H9 (cell line): ENCODE measurements at regions not wholly inside any gene's neighbourhood (a gene's known extent, or its start where the extent isn't known, plus 50 kb on each side); places are given as distances from the start of the nearest gene placed in this dataset.

Experiments
- DNase-seq: peaks from one replicate; pipeline ENCODE4 v3.0.0-alpha.2; 2017
- H2AFZ ChIP-seq: one replicate; pipeline ENCODE4 v1.6.1; 2013; ENCODE audit warnings: mild to moderate bottlenecking, low read length, control low read depth, moderate library complexity
- H2AK5ac ChIP-seq: 2 replicates; pipeline ENCODE4 v1.6.1; 2013; ENCODE audit warnings: low read length, control low read depth, mixed read lengths; ENCODE audit not compliant: insufficient read length
- H2BK120ac ChIP-seq: one replicate; pipeline ENCODE4 v1.6.1; 2013; ENCODE audit warnings: low read depth, mild to moderate bottlenecking, low read length, control low read depth, inconsistent platforms; ENCODE audit not compliant: poor library complexity, severe bottlenecking
- H2BK12ac ChIP-seq: 2 replicates; pipeline ENCODE4 v1.6.1; 2013; ENCODE audit warnings: low read length, control low read depth, mixed read lengths, low read depth; ENCODE audit not compliant: insufficient read length
- H2BK15ac ChIP-seq: 2 replicates; pipeline ENCODE4 v1.6.1; 2013; ENCODE audit warnings: low read depth, low read length, control low read depth
- H2BK20ac ChIP-seq: one replicate; pipeline ENCODE4 v1.6.1; 2013; ENCODE audit warnings: low read depth, mild to moderate bottlenecking, low read length, control low read depth, inconsistent platforms; ENCODE audit not compliant: poor library complexity, severe bottlenecking
- H2BK5ac ChIP-seq: 2 replicates; pipeline ENCODE4 v1.6.1; 2013; ENCODE audit warnings: low read length, control low read depth, mixed read lengths; ENCODE audit not compliant: insufficient read length
- H3K14ac ChIP-seq: 2 replicates; pipeline ENCODE4 v1.6.1; 2013; ENCODE audit warnings: low read length, control low read depth; ENCODE audit not compliant: insufficient read depth
- H3K18ac ChIP-seq: 2 replicates; pipeline ENCODE4 v1.6.1; 2013; ENCODE audit warnings: low read depth, mild to moderate bottlenecking, mixed read lengths, low read length, control low read depth; ENCODE audit not compliant: insufficient read length
- H3K23ac ChIP-seq: 2 replicates; pipeline ENCODE4 v1.6.1; 2013; ENCODE audit warnings: low read length, control low read depth, mixed read lengths, low read depth; ENCODE audit not compliant: insufficient read length
- H3K23me2 ChIP-seq: 2 replicates; pipeline ENCODE4 v1.6.1; 2013; ENCODE audit warnings: low read depth, mild to moderate bottlenecking, mixed read lengths, low read length, control low read depth; ENCODE audit not compliant: insufficient read length, poor library complexity, severe bottlenecking
- H3K27ac ChIP-seq: 2 replicates; pipeline ENCODE4 v1.5.1; 2013; ENCODE audit warnings: low read length, control low read depth, mixed read lengths, low read depth; ENCODE audit not compliant: insufficient read length
- H3K27me3 ChIP-seq: 2 replicates; pipeline ENCODE4 v1.6.1; 2013; ENCODE audit warnings: low read length, control low read depth, inconsistent platforms; ENCODE audit not compliant: insufficient read depth
- H3K4ac ChIP-seq: 2 replicates; pipeline ENCODE4 v1.6.1; 2013; ENCODE audit warnings: low read depth, mild to moderate bottlenecking, control low read depth, inconsistent platforms, low read length, moderate library complexity
- H3K4me1 ChIP-seq: 2 replicates; pipeline ENCODE4 v1.6.1; 2013; ENCODE audit warnings: low read length, control low read depth, inconsistent platforms; ENCODE audit not compliant: insufficient read depth
- H3K4me2 ChIP-seq: 2 replicates; pipeline ENCODE4 v1.6.1; 2013; ENCODE audit warnings: low read length, control low read depth, mixed read lengths; ENCODE audit not compliant: insufficient read length, insufficient read depth
- H3K56ac ChIP-seq: 2 replicates; pipeline ENCODE4 v1.6.1; 2013; ENCODE audit warnings: low read depth, mild to moderate bottlenecking, mixed read lengths, low read length, control low read depth; ENCODE audit not compliant: insufficient read length
- H3K79me1 ChIP-seq: 2 replicates; pipeline ENCODE4 v1.6.1; 2013; ENCODE audit warnings: low read depth, mild to moderate bottlenecking, moderate library complexity, low read length, control low read depth, inconsistent platforms; ENCODE audit not compliant: insufficient read depth, poor library complexity, severe bottlenecking
- H3K79me2 ChIP-seq: 2 replicates; pipeline ENCODE4 v1.6.1; 2013; ENCODE audit warnings: low read length, control low read depth, inconsistent platforms; ENCODE audit not compliant: insufficient read depth
- H3K9ac ChIP-seq: 2 replicates; pipeline ENCODE4 v1.6.1; 2013; ENCODE audit warnings: low read length, control low read depth, mixed read lengths; ENCODE audit not compliant: insufficient read length; ENCODE audit errors: extremely low read depth
- H3K9me3 ChIP-seq: one replicate; pipeline ENCODE4 v1.6.1; 2013; ENCODE audit warnings: low read depth, low read length, inconsistent platforms; ENCODE audit not compliant: control insufficient read depth
- H3T11ph ChIP-seq: one replicate; pipeline ENCODE4 v1.6.1; 2013; ENCODE audit warnings: mild to moderate bottlenecking, low read length, control low read depth, inconsistent platforms
- H4K20me1 ChIP-seq: one replicate; pipeline ENCODE4 v1.6.1; 2013; ENCODE audit not compliant: control insufficient read depth, insufficient read length, insufficient read depth
- H4K5ac ChIP-seq: 2 replicates; pipeline ENCODE4 v1.6.1; 2013; ENCODE audit warnings: low read depth, mild to moderate bottlenecking, mixed read lengths, low read length, control low read depth; ENCODE audit not compliant: insufficient read length
- H4K8ac ChIP-seq: replicated peaks from 2 replicates; pipeline ENCODE4 v1.6.1; 2013; ENCODE audit warnings: low read length, control low read depth, mixed read lengths, low read depth; ENCODE audit not compliant: insufficient read length
- H4K91ac ChIP-seq: 2 replicates; pipeline ENCODE4 v1.6.1; 2013; ENCODE audit warnings: low read depth, mild to moderate bottlenecking, moderate library complexity, mixed read lengths, low read length, control low read depth; ENCODE audit not compliant: insufficient read length
- H3K27ac Mint-ChIP-seq, 3 experiments: 2 replicates in 2 of 3; 3 replicates in 1 of 3; pipeline ENCODE4 v1.8.0; 2020 to 2021; ENCODE audit warnings: mixed read lengths in 3 of 3, mild to moderate bottlenecking in 1 of 3, moderate library complexity in 1 of 3
- H3K27me3 Mint-ChIP-seq: 2 replicates; pipeline ENCODE4 v1.8.0; 2021; ENCODE audit warnings: low read depth, mild to moderate bottlenecking, moderate library complexity, mixed read lengths
- H3K36me3 Mint-ChIP-seq, 3 experiments: 2 replicates in 2 of 3; 3 replicates in 1 of 3; pipeline ENCODE4 v1.8.0; 2020 to 2021; ENCODE audit warnings: low read depth in 3 of 3, mixed read lengths in 3 of 3; ENCODE audit not compliant: insufficient read depth in 1 of 3
- H3K4me1 Mint-ChIP-seq, 2 experiments: 2 replicates each; pipeline ENCODE4 v1.8.0; 2020; ENCODE audit warnings: mixed read lengths in 2 of 2
- H3K4me3 Mint-ChIP-seq, 2 experiments: 2 replicates in 1 of 2; 3 replicates in 1 of 2; pipeline ENCODE4 v1.8.0; 2020 to 2021; ENCODE audit warnings: mild to moderate bottlenecking in 2 of 2, mixed read lengths in 2 of 2, moderate library complexity in 1 of 2
- H3K9me3 Mint-ChIP-seq, 2 experiments: 2 replicates in 1 of 2; 3 replicates in 1 of 2; pipeline ENCODE4 v1.8.0; 2020; ENCODE audit warnings: mild to moderate bottlenecking in 2 of 2, mixed read lengths in 2 of 2, moderate library complexity in 1 of 2
- WGBS: extraction: QIAGEN DNeasy Blood & Tissue Kit; methylation state at CpG from one replicate; pipeline ENCODE4 v1.1.7; 2013; ENCODE audit warnings: missing lambda C conversion rate, low lambda C conversion rate, mixed read lengths; ENCODE audit not compliant: insufficient read length; ENCODE audit errors: extremely low coverage; 5-methylcytosine and 5-hydroxymethylcytosine counted together
- TF ChIP-seq, protein P1 (sequence below): fragments of 200-600 bp; sonication (generic); conservative IDR thresholded peaks from 3 replicates; pipeline ENCODE4 v1.8.0; 2021; ENCODE audit warnings: antibody characterized with exemption, mild to moderate bottlenecking

DNA sequence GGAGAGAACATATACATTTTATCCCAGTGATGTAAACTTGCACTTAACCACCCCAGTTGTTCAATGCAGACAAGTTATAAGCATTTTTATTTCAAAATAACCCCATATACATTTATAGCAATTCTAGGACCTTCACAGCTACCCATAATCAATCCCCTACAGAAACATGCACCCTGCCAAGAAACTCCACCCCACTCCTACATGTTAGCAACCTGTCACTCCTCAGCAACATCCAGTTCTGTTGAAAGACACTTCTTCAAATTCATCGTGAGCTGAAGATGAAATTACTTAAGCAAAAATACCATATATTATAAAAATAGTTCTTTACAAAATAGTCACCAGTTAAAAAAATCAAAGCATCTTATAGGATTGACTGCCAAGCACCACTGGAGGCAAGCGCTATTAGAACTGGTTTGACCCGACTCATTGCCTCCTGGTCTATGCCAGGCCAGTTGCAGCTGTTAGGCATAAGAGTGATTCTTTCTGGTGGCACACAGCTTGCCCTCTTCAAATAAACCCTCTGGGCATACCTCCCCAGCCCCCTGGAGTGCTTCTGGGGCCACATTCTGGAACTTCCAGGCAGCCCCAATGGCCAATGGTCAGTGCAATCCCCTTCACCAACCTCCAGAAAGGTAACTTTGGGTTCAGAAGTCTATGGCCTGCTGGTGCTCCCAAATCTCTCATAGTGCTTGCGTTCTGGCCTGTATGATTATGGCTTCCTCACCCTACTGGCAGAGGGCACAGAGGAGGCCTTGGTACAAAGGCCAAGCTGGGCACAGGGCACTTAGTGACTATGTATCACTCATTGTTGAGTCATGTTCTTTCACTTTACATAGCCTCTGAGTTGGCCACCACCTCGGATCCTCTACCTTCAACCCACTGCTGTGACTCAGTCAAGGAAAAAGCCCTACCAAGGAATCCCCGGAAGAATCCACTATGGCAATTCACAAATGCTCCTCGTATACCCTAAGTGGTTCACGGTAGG is 72.2 kb upstream of the RALGPS2 start:
- Histone ChIP-seq H4K5ac (no peak overlapping the region), H2BK15ac (no peak overlapping the region), H3K23ac (no peak overlapping the region), H2BK12ac (no peak overlapping the region), H3K9me3 (no peaks in the 10 kb centered on the region), H3K79me1 (no peaks in the 10 kb centered on the region), H3K27ac (no peak overlapping the region), H3K9ac (no peak overlapping the region), H3K18ac (no peak overlapping the region), H3K4me1 (no peaks in the 10 kb centered on the region), H3K27me3 (no peaks in the 10 kb centered on the region), H2AK5ac (no peak overlapping the region), H3K4ac (no peak overlapping the region), H2BK20ac (no peak overlapping the region), H4K8ac (no peak overlapping the region), H2BK120ac (no peak overlapping the region), H2AFZ (no peak overlapping the region), H3T11ph (no peak overlapping the region), H4K91ac (no peak overlapping the region), H3K79me2 (no peaks in the 10 kb centered on the region), H3K4me2 (no peak overlapping the region), H3K23me2 (no peaks in the 10 kb centered on the region), H4K20me1 (no peaks in the 10 kb centered on the region), H3K14ac (no peak overlapping the region), H2BK5ac (no peak overlapping the region), H3K56ac (no peak overlapping the region)
- Mint-ChIP-seq H3K27ac (no peak overlapping the region; a peak in 2 of 7 replicates), H3K27me3 (peaks cover 2% of the 10 kb centered on the region), H3K4me1 (no peaks in the 10 kb centered on the region), H3K36me3 (no peaks in the 10 kb centered on the region), H3K9me3 (no peaks in the 10 kb centered on the region), H3K4me3 (no peak overlapping the region)
- no CpG with 5 or more reads among the region's 8 CpGs for WGBS
- DNase-seq = no peak
- TF ChIP-seq, protein P1, sequence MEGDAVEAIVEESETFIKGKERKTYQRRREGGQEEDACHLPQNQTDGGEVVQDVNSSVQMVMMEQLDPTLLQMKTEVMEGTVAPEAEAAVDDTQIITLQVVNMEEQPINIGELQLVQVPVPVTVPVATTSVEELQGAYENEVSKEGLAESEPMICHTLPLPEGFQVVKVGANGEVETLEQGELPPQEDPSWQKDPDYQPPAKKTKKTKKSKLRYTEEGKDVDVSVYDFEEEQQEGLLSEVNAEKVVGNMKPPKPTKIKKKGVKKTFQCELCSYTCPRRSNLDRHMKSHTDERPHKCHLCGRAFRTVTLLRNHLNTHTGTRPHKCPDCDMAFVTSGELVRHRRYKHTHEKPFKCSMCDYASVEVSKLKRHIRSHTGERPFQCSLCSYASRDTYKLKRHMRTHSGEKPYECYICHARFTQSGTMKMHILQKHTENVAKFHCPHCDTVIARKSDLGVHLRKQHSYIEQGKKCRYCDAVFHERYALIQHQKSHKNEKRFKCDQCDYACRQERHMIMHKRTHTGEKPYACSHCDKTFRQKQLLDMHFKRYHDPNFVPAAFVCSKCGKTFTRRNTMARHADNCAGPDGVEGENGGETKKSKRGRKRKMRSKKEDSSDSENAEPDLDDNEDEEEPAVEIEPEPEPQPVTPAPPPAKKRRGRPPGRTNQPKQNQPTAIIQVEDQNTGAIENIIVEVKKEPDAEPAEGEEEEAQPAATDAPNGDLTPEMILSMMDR = no peak
